ENCODE measurements at regions not wholly inside any gene's neighbourhood (a gene's known extent, or its start where the extent isn't known, plus 50 kb on each side); places are given as distances from the start of the nearest gene placed in this dataset.

DNA sequence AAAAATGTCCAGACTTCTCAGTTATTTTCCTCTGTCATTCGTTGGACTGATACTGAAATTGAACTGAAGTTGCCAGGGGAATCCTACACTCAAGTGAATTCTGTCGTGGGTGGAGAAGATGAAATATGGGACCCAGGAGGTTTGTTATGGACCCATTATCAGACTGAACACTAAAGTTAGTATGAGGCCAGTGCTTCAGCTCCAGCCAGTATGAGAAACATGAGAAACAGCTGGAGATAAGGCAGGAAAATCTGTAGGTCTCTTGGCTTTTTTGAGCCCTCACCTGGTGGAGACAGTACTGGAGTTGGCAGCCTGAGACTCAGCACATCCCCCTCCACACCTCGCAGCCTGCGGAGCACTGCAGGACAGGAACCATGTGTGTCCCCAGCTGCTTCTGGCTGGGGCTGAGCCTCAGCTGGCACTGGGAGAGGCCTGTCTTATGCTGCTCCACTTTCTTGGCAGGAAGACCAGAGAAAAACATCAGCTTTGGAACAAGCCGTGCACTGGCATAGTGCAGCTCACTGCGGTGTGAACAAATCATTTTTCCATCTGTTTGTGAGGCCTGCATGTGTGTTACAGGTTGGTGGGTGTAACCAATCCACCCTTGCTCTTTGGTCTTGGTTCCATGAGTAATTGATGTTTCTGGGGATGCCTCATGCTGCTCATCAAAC is 641.0 kb downstream of the FGF9 start:
- WGBS, 10 experiments, result 0 to 100% (median 83%) methylated on average over 1 to 6 of the region's 6 CpGs
- Histone ChIP-seq H3K27ac (no peak overlapping the region), H3K4me3 (no peak overlapping the region), H3K4me1 (replicated peaks in 1 of 2) (no peaks in the 10 kb centered on the region)
- in situ Hi-C loops (cut with MboI; ENCODE audit: low pct_unique_long_range_greater_than_20kb in 2 of 9, low sequenced_read_pairs in 9 of 9, unreplicated experiment in 9 of 9), result no loop called here
- ATAC-seq (replicated peaks in 6 of 8), result peak in 1 of 8 experiments; percentile 35

DNA sequence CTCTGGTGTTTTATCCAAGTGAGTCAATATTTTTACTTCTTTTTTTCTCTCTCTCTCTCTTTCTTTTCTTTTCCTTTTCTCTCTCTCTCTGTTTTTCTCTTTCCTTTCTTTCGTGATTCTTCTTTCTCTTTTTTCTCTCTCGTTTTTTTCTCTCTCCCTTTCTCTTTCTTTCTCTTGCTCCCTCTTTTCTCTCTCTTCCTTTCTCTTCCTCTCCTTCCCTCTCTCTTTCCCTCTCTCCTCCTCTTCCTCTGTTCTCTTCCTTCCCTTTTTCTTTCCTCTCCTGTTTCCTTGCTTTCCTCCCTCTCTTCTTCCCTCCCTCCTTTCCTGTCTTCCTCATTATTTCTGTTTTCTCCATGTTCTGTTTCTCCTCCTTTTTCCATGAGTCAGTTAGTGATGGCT is 641.5 kb downstream of the FGF9 start:
- no peak overlapping the region for H3K27ac ChIP-seq
- 0 to 92% (median 71%) methylated on average over 1 to 2 of the region's 2 CpGs for WGBS, 10 experiments
- no peaks in the 10 kb centered on the region for H3K4me1 ChIP-seq (replicated peaks in 1 of 2)
- no peak for ATAC-seq (replicated peaks in 6 of 8)
- in situ Hi-C loops (cut with MboI; ENCODE audit: low pct_unique_long_range_greater_than_20kb in 2 of 9, low sequenced_read_pairs in 9 of 9, unreplicated experiment in 9 of 9), result no loop called here
- no peak overlapping the region for H3K4me3 ChIP-seq

DNA sequence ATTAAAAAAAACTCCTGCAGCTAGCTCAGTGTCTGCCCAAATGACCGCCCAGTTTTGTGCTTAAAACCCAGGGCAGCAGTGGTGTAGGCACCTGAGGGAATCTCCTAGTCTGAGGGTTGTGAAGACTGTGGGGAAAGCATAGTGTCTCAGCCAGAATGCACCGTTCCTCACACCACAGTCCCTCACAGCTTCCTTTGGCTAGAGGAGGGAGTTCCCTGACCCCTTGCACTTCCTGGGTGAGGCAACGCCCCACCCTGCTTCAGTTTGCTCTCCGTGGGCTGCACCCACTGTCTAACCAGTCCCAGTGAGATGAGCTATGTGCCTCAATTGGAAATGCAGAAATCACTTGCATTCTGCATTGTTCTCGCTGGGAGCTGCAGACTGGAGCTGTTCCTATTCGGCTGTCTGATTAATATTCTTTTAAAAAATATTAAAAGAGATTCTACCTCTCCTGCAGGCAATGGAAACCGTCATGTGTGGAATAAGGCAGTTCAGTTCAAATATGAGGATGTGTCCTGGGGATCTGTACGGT is 645.7 kb downstream of the FGF9 start:
- Histone ChIP-seq H3K4me3 (no peak overlapping the region), H3K27ac (no peak overlapping the region), H3K4me1 (replicated peaks in 1 of 2) (no peaks in the 10 kb centered on the region)
- ATAC-seq (replicated peaks in 6 of 8), result no peak
- 0 to 100% (median 53%) methylated on average over 1 to 5 of the region's 8 CpGs; no CpG with 5 or more reads in 2 of the 10 experiments for WGBS, 10 experiments
- in situ Hi-C loops (cut with MboI; ENCODE audit: low pct_unique_long_range_greater_than_20kb in 2 of 9, low sequenced_read_pairs in 9 of 9, unreplicated experiment in 9 of 9), result no loop called here

DNA sequence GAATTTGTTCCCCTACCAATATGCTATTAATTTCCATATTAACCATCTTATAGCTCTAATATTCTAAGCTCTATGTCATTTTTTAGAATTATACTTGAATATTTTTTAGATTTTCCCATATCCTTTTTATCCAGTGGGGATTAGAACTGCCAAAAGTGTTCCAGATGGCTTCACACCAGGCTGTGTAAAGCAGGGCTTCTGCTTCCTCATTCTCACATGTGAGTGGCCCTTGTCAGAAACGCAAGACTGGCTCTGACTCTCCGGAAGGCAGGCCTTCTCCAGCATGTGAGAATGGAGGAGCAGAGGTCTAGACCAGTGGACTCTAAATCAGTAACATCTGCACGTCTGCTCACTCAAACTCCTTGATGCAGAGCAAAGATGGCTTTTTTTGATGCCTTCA is 650.1 kb downstream of the FGF9 start:
- in situ Hi-C loops (cut with MboI; ENCODE audit: low pct_unique_long_range_greater_than_20kb in 2 of 9, low sequenced_read_pairs in 9 of 9, unreplicated experiment in 9 of 9), result no loop called here
- Histone ChIP-seq H3K4me1 (replicated peaks in 1 of 2) (no peaks in the 10 kb centered on the region), H3K4me3 (no peak overlapping the region), H3K27ac (no peak overlapping the region)
- WGBS, 10 experiments, result 0 to 83% (median 43%) methylated on average over 1 to 3 of the region's 3 CpGs; no CpG with 5 or more reads in 4 of the 10 experiments
- no peak for ATAC-seq (replicated peaks in 6 of 8)

DNA sequence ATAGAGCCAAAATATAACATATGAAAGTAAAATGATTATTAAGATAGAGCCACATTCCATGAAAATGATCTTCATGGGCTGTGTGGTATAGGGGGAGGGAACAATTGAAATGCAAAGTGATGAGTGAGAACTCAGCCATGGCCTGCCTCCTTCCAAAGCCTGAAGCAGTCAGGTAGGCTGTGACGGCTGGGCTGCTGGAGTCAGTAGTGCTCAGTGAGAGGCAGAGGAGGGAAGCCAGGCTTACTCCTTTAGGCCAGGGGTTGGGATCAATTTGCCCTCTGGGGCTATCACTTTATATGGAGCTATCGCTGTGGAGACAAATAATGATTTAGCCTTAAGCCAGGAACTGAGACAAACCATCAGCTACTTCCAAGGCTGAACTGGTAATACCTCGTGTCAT is 654.9 kb downstream of the FGF9 start:
- ATAC-seq (replicated peaks in 6 of 8), result no peak
- no peak overlapping the region for H3K4me3 ChIP-seq
- peaks cover 0 to 4% of the 10 kb centered on the region in 2 donors for H3K4me1 ChIP-seq (replicated peaks in 1 of 2)
- no peak overlapping the region for H3K27ac ChIP-seq
- WGBS, 10 experiments, result 9 to 89% (median 75%) methylated on average over 1 to 3 of the region's 3 CpGs; no CpG with 5 or more reads in 3 of the 10 experiments
- in situ Hi-C loops (cut with MboI; ENCODE audit: low pct_unique_long_range_greater_than_20kb in 2 of 9, low sequenced_read_pairs in 9 of 9, unreplicated experiment in 9 of 9), result no loop called here

DNA sequence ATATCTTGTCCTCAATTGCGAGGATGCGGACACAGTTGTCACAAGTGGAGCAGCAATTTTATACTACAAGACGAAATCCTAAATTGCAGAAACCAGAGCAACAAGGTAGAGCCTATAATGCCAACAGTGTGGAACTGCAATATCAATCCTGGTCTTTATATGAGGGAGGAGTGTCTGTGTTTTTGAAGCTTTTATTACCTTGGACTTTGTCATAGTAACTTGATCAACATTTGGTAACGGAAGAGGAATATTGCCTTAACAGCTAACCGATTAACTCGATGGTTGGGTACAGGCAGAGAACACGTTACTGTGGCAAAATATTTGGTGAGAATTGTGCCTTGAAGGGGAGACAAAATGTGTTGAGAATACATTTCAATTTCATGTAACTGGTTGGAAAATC is 661.5 kb downstream of the FGF9 start:
- Histone ChIP-seq H3K4me1 (replicated peaks in 1 of 2) (peaks cover 0 to under 1% of the 10 kb centered on the region in 2 donors), H3K4me3 (no peak overlapping the region), H3K27ac (no peak overlapping the region)
- WGBS, 10 experiments, result 21 to 100% (median 83%) methylated on average over 1 to 7 of the region's 7 CpGs
- in situ Hi-C loops (cut with MboI; ENCODE audit: low pct_unique_long_range_greater_than_20kb in 2 of 9, low sequenced_read_pairs in 9 of 9, unreplicated experiment in 9 of 9), result no loop called here
- no peak for ATAC-seq (replicated peaks in 6 of 8)

DNA sequence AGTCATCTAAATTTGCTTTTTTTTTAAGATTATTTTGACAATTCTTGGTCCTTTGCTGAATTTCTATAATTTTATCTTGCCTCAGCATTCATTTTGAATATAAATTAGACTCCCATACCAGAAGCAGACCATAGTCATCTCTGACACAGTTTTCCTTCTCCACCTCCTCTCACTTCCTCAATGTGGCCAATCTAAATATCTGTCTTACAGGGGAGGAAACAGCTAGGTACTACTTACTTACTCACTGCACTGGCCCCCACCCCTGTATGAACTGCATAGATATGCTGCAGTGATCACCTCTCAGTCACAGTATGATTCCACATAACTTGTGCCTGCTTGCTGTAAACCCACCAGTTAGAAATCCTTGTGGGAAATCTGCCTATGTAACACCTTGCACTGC is 665.6 kb downstream of the FGF9 start:
- no peak overlapping the region for H3K27ac ChIP-seq
- no peak for ATAC-seq (replicated peaks in 6 of 8)
- in situ Hi-C loops (cut with MboI; ENCODE audit: low pct_unique_long_range_greater_than_20kb in 2 of 9, low sequenced_read_pairs in 9 of 9, unreplicated experiment in 9 of 9), result no loop called here
- no peaks in the 10 kb centered on the region for H3K4me1 ChIP-seq (replicated peaks in 1 of 2)
- no peak overlapping the region for H3K4me3 ChIP-seq

DNA sequence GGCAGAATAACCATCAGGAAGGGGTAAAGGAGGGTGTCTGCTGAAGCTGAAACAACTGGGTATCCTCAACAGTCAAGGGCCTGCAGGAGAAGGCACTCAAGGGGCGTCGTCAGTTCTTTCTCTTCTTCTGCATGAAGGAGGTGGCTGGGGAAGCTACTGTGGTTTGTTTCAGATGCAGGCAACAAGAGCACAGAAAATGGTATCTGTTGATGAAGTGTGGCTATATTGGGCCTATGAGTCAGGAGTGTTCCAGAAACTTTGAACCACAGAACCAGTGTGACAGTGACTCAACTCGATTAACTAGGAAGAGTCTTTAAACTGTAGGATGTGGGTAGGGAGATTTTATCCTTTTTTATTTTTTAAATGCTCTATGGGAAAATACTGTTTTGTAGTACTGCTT is 686.3 kb downstream of the FGF9 start:
- H3K27ac ChIP-seq, result no peak overlapping the region
- in situ Hi-C loops (cut with MboI; ENCODE audit: low pct_unique_long_range_greater_than_20kb in 2 of 9, low sequenced_read_pairs in 9 of 9, unreplicated experiment in 9 of 9), result no loop called here
- no peaks in the 10 kb centered on the region for H3K4me1 ChIP-seq (replicated peaks in 1 of 2)
- 0 to 100% (median 88%) methylated on average over 1 to 3 of the region's 3 CpGs; no CpG with 5 or more reads in 1 of the 10 experiments for WGBS, 10 experiments
- ATAC-seq (replicated peaks in 6 of 8), result no peak
- no peak overlapping the region for H3K4me3 ChIP-seq

DNA sequence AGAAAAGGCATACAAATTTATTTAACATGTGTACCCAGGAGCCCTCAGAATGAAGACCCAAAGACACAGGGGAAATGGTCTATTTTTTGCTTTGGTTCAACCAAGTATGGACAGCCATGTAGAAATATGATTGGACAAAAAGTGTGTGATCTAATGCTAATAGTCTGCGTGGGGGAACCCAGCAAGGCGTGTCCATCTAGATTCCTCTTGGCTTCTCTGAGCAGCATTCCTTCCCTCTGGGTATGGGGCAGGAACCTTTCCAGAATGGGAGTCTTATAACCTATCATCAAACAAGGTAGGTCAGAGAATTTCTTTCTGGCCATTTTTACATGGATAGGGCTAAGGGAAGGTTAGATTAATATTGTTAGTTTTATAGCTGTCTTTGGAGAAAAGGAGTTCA is 698.2 kb downstream of the FGF9 start:
- in situ Hi-C loops (cut with MboI; ENCODE audit: low pct_unique_long_range_greater_than_20kb in 2 of 9, low sequenced_read_pairs in 9 of 9, unreplicated experiment in 9 of 9), result no loop called here
- Histone ChIP-seq H3K27ac (no peak overlapping the region), H3K4me1 (replicated peaks in 1 of 2) (no peaks in the 10 kb centered on the region), H3K4me3 (no peak overlapping the region)
- WGBS, 10 experiments, result 29% methylated on average over 2 of the region's 2 CpGs; no CpG with 5 or more reads in 9 of the 10 experiments
- no peak for ATAC-seq (replicated peaks in 6 of 8)

DNA sequence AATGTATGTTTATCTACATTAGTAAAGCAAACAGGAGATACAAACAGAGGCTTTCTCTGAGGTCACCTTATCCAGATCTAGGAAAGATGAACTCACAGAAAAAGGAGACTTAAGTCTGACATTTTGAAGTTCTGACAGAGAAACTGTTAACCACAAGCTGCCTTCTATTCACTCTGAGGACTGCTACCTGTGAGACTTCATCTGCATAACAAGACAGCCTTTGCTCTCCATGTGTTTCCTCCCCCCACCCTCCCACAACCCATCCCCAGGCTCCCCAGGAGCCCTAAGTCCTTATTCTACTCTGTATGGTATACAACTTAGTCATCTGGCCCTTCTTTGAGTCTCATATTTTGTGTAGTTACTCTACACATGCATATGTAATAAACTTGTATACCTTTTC is 699.0 kb downstream of the FGF9 start:
- in situ Hi-C loops (cut with MboI; ENCODE audit: low pct_unique_long_range_greater_than_20kb in 2 of 9, low sequenced_read_pairs in 9 of 9, unreplicated experiment in 9 of 9), result no loop called here
- no peak overlapping the region for H3K27ac ChIP-seq
- no peaks in the 10 kb centered on the region for H3K4me1 ChIP-seq (replicated peaks in 1 of 2)
- H3K4me3 ChIP-seq, result no peak overlapping the region
- no peak for ATAC-seq (replicated peaks in 6 of 8)

DNA sequence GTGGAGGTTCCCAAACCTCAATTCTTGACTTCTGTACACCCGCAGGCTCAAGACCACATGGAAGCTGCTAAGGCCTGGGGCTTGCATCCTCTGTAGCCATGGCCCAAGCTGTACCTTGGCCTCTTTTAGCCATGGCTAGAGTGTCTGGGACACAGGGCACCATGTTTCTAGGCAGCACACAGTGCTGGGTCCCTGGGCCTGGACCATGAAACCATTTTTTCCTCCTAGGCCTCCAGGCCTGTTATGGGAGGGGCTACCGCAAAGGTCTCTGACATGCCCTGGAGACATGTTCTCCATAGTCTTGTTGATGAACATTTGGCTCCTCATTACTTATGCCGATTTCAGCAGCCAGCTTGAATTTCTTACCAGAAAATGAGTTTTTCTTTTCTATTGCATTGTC is 701.4 kb downstream of the FGF9 start:
- Histone ChIP-seq H3K4me1 (replicated peaks in 1 of 2) (no peaks in the 10 kb centered on the region), H3K27ac (no peak overlapping the region), H3K4me3 (no peak overlapping the region)
- ATAC-seq (replicated peaks in 6 of 8), result no peak
- 33 to 100% (median 86%) methylated on average over 1 to 3 of the region's 3 CpGs; no CpG with 5 or more reads in 4 of the 10 experiments for WGBS, 10 experiments
- in situ Hi-C loops (cut with MboI; ENCODE audit: low pct_unique_long_range_greater_than_20kb in 2 of 9, low sequenced_read_pairs in 9 of 9, unreplicated experiment in 9 of 9), result no loop called here

DNA sequence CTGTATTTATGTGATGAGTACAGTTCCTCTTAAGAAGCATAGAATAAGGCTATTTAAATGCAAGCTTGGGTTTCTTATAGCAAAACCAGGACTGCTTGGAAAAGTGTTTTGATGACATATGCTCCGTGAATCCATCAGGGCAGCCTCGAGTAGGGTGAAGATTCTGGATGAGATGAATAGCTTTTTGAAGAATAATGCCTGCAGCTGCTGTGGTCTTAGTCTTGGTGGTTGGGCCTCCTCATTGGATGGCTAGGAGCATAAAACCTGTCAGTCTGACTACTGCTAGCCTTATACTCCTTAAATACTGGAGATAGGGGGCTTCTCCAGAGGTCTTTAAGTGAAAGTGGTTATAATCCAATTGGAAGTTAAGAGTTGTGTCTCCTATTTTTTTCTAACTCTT is 704.3 kb downstream of the FGF9 start:
- Histone ChIP-seq H3K4me1 (replicated peaks in 1 of 2) (no peaks in the 10 kb centered on the region), H3K4me3 (no peak overlapping the region), H3K27ac (no peak overlapping the region)
- 0 to 100% (median 69%) methylated on average over 1 to 2 of the region's 2 CpGs; no CpG with 5 or more reads in 2 of the 10 experiments for WGBS, 10 experiments
- no peak for ATAC-seq (replicated peaks in 6 of 8)
- in situ Hi-C loops (cut with MboI; ENCODE audit: low pct_unique_long_range_greater_than_20kb in 2 of 9, low sequenced_read_pairs in 9 of 9, unreplicated experiment in 9 of 9), result no loop called here

DNA sequence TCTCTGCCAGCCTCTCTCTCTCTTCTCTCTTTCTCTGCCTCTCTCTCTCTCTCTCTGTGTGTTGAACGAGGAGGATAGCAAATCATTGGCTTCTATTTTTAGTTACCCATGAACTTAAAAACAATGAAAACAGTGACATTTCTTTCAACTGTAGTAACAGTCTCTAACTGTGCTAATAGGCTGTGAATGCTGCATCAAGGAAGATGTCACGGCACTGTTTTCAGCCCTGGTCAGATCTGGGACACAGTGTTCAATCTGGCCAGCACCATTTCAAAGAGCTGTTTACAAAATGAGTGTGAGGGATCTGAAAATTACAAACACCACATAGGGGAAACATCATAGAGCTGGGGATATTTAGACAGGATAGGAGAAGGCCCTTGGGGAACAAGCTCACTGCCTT is 717.0 kb downstream of the FGF9 start:
- no peak overlapping the region for H3K4me3 ChIP-seq
- 0 to 100% (median 65%) methylated on average over 1 to 2 of the region's 2 CpGs; no CpG with 5 or more reads in 1 of the 10 experiments for WGBS, 10 experiments
- H3K27ac ChIP-seq, result no peak overlapping the region
- H3K4me1 ChIP-seq (replicated peaks in 1 of 2), result no peaks in the 10 kb centered on the region
- in situ Hi-C loops (cut with MboI; ENCODE audit: low pct_unique_long_range_greater_than_20kb in 2 of 9, low sequenced_read_pairs in 9 of 9, unreplicated experiment in 9 of 9), result no loop called here
- ATAC-seq (replicated peaks in 6 of 8), result no peak

DNA sequence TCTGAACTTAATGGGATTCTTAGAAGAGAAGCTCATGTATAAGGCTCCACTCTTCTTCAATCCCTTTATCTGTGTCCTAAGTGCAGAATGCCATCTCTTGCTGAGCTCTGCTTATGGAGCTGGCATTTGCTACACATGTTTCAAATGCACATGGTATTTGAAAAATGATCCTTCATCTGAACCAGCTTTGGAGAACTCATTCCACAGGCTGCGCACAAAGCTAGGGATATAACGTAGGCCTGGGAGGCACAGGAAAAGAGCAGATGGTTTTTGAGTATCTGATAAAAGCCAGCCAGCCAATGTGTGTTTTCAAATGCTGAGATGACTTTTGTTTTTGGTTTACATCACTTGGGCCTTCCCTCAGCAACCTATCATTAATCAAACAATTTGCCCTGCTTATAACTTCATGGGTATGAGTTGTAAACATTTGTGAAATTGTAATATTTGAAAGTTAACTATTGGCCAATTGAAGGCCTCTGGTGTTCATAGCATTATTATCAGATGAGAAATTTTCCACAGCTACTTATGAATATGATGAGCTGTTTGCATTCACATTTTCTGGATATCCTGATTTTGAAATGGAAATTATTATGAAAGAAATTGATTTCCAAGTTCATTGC is 729.0 kb downstream of the FGF9 start:
- in situ Hi-C loops (cut with MboI; ENCODE audit: low pct_unique_long_range_greater_than_20kb in 2 of 9, low sequenced_read_pairs in 9 of 9, unreplicated experiment in 9 of 9), result no loop called here
- no peak for ATAC-seq (replicated peaks in 6 of 8)
- Histone ChIP-seq H3K4me1 (replicated peaks in 1 of 2) (no peaks in the 10 kb centered on the region), H3K4me3 (no peak overlapping the region), H3K27ac (no peak overlapping the region)
- WGBS, 10 experiments, result 15 to 100% (median 75%) methylated on average over 1 to 2 of the region's 2 CpGs

All from motor neuron (in vitro differentiated cells).